Activated T-cell treated with anti-CD3 and anti-CD28 coated beads, Interleukin-2, amount 50 U/mL, for 1 hour (primary cell): ENCODE measurements at regions not wholly inside any gene's neighbourhood (a gene's known extent, or its start where the extent isn't known, plus 50 kb on each side); places are given as distances from the start of the nearest gene placed in this dataset.

Source experiments
- DNase-seq: peaks from one replicate; pipeline ENCODE4 v3.0.0-alpha.2; 2020

DNA sequence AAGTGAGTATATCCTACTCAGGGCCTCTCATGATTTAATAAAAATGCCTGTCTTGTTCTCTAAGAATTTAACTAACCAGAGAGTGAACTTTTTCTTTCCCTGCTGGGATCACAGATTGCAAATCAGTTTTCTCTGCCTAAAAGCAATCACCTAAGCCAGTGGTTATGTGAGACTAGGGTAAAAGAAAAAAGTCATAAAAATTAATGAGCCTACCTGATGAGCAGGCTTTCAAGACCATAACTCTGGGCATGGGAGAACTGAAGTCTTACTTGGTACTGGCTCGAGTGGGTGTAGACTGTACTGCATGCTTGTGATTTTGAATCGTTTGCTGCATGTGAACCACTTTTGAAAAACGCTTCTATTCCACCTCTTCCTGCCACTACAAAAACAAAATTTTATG lies 1677.0 kb upstream of the LRRTM1 start:
- DNase-seq: no peak

DNA sequence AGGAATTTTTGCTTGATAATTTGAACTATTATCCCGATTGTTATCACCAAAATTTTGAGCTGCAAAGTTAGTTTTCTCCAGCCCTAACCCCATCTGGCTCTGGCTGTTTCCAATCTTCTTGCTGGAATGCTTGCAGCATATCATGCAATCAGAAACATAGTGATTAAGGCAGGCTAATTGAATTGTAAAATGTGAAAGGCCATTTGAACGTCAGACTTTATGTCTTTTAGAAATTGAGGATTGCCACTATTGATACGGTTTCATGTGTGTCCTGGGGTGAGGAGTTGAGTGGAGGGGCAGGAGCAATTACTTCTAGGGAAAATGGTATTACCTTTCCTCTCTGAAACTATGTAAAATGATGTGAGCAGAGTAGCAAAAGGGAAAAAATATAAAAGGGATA lies 1674.5 kb upstream of the LRRTM1 start:
- no peak for DNase-seq

DNA sequence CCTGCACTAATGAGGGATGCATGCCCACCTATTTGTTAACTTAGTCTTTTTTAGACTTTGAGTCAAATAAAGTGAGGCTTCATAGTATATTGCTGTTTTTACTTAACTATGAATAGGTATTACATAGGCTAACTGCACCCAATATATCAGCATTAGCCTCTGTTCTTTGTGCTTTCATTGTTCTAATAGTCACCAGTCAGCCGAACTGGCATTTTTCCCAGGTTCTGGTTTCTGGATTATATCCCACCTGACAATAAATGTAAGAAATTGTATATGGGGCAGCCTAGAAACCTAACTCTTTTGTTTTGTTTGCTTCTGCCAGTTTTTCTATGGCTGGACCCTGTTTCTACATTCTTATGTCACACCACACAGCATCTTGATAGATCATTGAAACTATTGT lies 1672.4 kb upstream of the LRRTM1 start:
- no peak for DNase-seq

DNA sequence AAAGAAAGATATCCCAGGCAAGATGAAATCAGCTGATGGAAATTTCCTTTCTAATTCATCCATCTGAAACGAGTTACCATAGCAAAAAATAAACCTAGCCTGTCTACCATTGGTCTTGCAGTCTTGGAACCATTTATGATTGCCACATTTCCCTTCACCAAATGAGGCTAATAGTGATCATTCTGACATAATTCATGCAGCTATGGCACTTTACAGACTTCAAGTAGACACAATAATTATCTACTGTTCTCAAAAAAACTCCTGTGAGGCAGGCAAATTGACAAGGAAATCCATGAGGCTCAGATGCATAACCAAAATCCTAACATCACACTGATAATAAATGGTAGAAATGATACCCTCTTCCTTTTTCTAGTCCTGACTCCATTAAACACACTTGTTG lies 1669.7 kb upstream of the LRRTM1 start:
- no peak for DNase-seq

DNA sequence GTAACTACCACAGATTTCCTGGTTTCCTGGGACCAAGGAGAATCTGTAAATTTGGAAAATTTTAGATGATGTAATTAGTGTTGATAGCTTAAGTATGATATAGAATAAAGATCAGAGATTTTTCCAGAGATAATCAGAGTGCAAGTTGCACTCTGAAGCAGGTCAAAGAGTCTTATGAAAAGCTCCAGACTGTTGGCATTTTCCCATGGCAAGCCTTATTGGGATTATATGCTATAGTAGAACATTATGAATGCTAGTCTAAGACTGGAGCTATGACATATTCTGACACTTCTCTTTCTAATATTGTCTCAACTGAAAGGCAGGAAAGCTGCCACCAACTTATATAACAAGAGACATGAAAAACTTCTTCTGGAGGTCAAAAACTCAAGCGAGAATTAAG lies 1638.3 kb upstream of the LRRTM1 start:
- DNase-seq: no peak

DNA sequence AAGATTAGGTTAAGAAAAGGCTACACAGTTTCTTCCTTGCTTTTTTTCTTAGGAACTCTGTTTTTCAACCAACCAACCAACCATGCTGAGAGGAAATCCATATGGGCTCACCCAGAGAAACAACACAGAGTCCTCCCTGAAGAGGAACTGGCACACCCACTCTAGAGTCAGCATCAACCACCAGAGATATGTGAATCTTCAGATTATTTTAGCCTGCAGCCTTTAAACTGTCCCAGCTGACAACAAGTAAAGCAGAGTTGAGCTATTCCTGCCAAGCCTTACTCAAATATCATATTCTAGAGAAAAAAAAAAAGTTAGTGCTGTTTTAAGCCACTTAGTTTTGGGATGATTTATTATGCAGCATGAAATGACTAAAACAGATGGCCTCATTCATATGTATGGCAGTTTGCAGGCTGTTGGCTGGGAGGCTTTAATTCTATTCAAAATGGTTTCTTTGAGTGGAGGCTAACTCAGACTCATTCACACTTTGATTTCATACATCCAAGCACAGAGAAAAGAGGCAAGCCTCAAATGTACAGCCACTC lies 1637.7 kb upstream of the LRRTM1 start:
- DNase-seq: no peak

DNA sequence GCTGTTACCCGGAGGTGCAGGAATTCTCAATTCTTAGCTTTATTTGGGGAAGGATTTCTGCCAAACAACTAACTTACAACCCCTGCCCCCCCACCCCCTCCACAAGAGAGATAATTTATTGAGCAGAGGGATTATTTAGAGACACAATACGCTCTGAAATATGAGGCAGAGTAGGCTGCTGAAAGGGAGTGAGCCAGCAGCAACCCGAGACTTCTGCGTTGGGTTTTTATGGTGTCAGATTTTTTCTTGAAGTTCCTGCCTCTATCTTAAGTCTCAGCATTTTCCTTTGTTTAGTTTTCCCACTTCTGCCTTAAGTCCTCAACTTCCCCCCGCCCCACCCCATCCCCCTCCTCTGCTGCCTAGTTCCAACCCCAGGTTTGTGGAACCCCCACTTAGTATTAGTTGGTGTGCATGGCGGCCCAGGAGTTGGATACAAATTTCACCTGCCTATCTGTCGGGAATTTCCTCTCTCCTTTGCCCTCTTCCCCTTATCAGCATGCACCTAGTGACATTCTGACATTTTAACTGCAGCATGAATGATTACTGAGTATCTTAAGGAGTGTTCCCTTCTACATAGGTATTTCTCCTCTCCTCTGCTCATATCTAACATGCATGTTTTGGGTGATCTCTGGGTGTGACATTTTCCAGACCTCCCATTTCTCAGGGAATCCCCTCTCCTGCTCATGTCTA lies 1635.9 kb upstream of the LRRTM1 start:
- no peak for DNase-seq

DNA sequence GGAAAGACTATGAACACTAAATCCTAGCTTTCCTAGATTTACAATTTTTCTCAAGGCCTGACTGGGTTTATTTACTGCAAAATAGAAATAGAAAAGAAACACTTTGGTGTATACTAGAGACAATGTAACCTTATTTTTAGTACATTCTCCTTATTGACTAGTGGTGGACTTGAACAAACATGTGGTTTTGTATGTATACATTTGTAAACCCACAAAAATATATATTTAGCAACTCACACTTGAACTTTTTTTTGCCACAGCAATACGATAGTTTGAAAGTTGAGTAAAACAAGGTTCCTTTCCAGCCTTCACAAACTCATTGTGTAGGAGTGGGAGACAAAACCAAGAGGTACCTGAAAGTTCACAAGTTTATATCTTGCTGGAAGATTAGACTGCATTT lies 1633.4 kb upstream of the LRRTM1 start:
- no peak for DNase-seq

DNA sequence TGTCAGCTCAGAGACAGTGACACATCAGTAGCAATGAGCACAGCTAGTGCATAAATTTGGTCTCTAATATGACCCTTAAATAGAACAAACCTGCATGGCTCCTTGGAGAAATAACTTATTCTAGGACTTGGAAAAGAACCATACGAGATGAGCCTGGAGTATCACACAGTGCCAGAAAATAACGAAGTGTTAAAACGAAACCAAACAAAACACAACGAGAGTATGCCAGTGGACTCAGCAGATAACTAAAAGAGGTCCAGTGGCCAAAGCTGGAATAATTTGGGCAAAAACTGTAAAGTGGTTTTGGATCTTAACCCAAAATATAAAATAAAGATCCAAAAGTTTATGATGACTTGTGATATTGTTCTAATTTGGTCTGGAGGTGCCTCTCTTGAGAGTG lies 1599.0 kb upstream of the LRRTM1 start:
- no peak for DNase-seq

DNA sequence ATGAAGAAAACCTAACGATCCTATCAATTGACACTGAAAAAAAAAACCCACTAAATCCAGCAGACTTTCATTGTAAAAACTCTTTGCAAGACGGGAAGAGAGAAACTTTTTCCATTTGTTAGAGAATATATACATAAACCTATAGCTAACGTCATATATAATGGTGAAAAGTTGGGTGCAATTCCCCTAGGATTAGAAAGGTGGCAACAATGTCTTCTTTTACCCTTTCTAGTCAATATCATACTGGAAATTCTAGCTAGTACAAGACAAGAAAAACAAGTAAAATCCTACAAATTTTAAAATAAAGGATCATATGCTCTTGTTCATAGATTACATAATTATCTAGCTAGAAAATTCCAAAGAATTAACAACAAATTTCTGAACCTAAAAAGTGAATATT lies 1596.5 kb upstream of the LRRTM1 start:
- no peak for DNase-seq

DNA sequence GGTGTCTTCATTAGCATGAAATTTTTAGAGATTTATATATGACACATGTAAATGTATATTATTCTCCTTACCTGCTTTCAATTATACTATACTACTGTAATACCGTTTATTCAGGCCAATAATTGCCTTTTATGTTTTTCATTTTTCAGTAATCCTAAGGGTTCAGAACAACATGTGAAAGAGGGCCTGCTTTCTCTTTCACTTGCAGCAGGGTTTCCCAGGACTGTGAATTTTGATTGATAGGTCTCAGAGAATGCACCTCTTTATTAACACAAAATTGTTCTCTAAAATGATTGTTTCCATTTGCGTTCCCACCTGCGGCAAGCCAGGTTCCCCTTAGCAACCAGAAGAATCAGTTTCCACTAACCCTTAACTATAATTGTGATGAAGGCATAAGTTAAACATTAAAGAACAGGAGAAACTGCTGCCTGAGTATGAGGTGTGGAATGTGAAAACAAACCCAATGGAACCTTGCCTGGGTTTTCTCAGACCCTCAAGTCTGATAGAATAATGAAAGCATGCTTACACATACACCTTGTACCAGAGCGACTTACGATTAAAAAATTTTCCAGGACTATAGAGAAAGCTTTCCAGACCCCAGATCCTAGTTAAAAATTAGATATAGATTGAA lies 1591.2 kb upstream of the LRRTM1 start:
- no peak for DNase-seq

DNA sequence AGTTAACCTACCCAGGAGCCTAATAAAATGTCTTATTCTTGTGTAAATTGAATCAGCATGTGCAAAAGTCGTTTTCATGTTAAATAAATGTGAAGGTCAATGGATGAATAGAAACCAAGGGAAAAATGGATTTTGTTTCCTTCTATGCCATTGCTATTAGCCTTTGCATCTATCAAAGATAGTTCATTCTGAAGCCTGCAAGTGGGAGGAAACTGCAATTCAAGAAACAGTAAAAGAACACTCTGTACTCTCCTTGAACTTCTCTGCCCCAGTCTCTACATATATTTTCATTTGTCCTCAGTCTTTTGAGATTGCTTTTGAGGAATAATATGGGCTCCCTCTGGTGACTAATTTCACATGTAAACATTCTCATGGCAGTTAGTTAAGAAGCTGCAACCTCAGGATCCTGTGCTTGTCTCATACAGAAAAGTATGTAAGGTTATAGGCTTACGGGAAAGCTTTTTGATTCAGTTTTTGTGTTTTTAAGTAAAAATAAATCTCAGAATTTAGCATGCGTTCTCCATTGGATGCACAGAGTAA lies 1590.0 kb upstream of the LRRTM1 start:
- DNase-seq: no peak

DNA sequence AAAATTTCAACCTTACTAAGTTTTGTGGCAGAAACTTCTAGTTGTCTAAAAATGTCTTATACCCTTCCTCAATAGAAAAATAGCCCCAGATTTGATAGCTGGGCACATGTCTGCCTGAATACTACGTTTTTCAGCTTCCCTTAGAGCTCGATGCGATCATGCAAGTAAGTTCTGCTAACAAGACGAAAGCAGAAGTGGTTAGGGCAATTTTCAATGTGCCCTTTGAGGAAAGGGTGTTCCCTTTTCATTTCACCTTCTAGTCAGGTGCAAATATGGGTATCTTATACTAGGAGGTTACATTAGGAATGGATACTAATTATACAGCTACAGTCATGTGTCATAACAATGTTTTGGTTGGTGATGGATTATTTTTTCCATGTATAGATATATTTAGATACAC lies 1572.1 kb upstream of the LRRTM1 start:
- no peak for DNase-seq

DNA sequence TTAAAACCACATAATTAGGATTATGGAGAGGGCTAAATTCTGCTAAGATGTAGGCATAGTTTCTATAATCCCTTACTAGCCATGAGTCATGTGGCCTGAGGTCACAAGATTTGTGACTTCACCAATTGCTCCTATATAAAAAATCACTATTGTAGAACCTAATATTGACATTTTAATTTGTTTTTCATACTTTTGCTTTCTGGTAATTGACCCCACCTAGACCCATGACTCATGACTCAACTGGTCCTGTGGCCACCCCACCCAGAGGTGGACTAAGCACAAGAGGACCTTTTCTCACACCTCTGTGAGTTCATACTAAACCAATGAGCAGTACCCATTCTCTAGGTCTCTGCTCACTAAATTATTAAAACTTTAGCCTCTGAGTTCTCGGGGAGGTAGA lies 1567.5 kb upstream of the LRRTM1 start:
- DNase-seq: no peak

DNA sequence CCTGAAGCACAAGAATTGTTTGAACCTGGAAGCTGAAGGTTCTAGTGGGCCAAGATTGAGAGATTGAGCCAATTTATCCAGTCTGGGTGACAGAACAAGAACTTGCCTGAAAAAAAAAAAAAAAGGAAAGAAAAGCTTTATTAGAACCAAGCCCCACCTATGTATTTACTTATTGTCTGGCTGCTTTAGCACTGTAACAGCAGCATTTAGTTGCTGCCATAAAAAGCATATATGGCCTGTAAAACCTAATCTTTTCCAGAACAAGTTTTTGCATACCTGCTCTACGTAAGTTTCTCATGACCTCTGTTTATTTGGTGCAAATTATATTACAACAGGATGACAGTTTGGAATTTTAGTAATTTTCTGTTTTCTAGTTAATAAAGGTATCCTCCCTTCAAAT lies 1565.6 kb upstream of the LRRTM1 start:
- no peak for DNase-seq

DNA sequence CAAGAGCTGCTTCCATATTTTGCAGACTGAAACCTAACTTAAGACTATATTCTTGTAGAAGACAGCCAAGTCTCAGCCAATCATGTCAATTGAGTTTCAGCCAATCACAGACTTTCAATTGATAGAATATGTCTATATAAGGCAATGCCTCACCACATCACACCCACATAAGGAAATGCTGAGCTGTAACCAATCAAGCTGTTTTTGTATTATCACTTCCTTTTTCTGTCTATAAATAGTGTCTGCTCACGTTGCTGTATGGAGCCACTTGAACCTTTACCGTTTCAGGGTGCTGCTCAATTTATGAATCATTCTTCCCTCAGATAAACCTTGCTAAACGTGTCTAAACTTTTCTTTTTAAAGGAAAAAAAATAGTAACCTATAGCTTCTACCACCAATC lies 1554.4 kb upstream of the LRRTM1 start:
- DNase-seq: no peak

DNA sequence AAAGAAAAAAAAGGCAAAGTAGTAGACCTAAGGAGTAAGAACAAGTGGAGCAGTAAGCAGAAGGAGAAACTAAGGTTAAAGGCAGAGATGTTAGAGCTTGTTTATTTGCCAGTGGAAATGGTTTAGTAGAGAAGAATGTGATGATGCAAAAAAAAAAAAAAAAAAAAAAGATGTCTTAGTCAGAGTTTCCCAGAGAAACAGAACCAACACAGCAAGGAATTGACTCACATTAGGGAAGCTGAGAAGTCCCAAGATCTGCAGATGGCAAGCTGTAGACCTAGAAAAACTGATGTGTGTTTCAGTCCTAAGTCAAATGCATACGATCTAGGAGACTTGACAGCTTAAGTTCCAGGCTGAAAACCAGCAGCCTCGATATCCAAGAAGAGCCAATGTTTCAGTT lies 1548.8 kb upstream of the LRRTM1 start:
- no peak for DNase-seq

DNA sequence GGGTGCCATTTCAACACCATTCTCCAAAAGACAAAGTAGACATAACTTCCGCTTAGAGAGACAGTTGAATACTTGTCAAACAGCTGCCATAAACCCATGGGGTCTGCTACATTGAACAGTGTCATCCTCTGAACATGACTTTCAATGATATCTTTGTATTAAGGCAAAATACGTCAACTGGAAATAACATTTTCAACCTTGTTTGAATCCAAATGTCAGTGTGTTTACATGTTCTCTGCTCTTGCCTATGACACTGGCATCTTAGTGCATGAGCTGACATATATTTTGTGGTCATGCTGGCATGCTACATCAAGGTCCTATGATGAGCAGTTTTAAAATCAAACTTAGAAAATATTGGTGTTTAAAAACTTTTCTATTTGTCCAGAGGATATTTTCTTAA lies 1548.1 kb upstream of the LRRTM1 start:
- no peak for DNase-seq

DNA sequence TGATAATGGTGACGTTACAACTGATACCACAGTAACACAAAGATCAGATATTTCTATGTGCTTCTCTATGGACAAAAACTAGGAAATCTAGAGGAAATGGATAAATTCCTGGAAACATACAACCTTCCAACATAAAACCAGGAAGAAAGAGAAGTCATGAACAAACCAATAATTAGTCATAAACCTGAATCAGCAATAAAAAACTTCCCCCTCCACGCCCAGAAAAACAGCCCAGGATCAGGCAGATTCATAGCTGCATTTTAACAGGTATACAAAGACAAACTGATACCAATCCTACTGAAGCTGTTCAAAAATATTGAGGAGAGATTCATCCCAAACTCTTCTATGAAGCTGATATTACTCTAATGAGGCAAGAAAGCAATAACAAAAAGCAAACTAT lies 1535.2 kb upstream of the LRRTM1 start:
- DNase-seq: no peak

DNA sequence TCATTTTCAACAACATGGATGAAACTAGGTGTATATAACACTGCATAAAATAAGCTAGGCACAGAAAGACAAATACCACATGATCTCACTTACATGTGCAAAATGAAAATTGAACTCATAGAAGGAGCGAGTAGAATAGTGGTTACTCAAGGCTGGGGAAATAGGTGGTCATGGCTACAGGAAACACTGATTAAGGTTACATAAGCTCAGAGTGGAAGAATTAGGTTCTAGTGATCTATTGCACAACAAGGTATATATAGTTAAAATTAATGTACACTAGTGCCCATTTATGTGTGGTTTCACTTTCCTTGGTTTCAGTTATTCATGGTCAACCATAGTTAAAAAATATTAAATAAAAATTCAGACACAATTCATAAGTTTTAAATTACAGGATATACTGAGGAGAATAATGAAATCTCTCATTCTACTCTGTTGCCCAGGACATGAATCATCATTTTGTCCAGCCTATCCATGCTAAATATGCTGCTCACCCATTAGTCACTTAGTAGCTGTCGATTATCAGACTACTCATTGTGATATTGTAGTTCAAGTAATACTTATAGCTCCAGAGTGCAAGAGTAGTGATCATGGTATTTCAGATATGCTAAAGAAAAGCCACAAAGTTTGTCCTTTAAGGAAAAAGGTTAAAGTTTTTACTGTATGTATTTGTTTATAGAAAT lies 1530.9 kb upstream of the LRRTM1 start:
- DNase-seq: no peak

DNA sequence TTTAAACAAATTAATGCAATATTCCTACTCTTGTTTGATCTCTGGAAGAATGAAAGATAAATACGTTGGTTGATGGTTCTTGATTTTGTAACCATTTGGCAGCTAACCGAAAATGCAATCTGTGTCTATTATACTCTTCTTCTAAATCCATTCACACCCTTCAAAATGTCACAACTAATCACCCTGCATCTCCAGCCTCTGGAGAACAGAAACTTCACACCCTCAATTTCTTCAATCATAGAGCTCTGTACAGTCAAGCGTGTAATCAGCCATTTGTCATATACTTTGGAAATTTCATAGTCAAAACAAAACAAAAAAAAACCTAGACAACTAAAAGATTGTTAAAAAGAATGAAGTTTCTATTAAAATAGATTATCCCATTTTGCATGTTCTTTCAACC lies 1482.3 kb upstream of the LRRTM1 start:
- DNase-seq: no peak

DNA sequence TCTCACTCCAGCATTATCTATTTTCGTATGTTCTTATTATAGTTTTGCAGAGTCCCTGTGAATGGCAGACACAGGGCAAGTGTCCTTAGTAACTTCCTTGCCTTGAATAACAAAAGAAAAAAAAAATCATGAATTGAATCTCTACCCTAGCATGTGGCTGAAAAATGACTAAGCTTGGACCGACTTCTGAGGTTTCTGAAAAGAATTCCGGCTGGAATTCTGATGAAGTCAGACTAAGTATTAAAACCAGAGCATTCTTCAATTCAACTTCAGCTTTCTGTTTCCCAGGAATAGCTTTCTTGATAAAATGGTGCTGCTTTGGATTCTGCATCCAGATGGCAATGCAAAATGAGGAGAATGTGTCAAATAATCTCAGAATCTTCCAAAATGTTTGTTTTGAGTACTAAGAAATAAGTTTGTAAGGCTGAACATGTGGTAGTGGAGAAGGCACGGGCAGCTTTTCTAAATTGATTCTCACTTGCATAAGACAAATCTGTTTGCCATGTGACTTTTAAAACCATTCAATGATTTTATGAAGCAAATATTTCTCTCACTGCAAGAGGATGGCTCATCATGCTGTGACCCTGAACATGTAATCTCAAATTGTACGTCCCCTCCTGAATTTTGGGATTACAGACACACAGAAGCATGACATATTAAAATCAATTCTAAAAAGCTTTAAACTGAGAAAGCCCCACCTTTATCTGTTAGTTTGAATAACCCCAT lies 1462.8 kb upstream of the LRRTM1 start:
- no peak for DNase-seq

DNA sequence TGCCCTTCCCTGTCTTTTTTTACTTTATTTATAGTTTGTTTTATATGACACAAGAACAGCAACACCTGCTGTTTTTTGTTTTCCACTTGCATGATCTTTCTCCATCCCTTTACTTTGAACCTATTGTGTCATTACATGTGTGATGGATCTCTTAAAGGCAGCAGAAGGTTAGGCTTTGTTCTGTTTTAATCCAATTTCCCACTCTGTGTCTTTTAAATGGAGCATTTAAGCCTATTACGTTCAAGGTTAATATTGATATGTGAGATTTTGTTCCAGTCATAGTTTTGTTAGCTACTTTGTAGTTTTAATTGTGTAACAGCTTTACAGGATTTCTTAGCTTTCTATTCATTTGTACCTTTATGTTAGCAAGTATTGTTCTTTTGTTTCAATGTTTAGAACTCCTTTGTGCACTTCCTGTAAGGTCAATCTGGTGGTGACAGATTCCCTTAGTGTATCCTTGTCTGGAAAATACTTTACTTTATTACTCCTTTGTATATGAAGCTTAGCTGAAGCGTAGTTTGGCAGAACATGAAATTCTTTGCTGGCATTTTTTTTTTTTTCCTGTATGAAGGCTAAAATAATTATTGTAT lies 1443.0 kb upstream of the LRRTM1 start:
- no peak for DNase-seq
